B cell (primary cell): ENCODE measurements at regions not wholly inside any gene's neighbourhood (a gene's known extent, or its start where the extent isn't known, plus 50 kb on each side); places are given as distances from the start of the nearest gene placed in this dataset.

Experiments
- CTCF ChIP-seq: fragments of 200-600 bp; IDR thresholded peaks from one replicate; pipeline ENCODE4 v1.8.0; 2022; ENCODE audit warnings: antibody characterized with exemption, mild to moderate bottlenecking
- EZH2 ChIP-seq: IDR thresholded peaks from 2 replicates; pipeline ENCODE4 v1.6.1; 2012; ENCODE audit warnings: borderline replicate concordance, low read depth, mild to moderate bottlenecking, moderate library complexity, low read length; ENCODE audit not compliant: insufficient read depth, poor library complexity, severe bottlenecking

DNA sequence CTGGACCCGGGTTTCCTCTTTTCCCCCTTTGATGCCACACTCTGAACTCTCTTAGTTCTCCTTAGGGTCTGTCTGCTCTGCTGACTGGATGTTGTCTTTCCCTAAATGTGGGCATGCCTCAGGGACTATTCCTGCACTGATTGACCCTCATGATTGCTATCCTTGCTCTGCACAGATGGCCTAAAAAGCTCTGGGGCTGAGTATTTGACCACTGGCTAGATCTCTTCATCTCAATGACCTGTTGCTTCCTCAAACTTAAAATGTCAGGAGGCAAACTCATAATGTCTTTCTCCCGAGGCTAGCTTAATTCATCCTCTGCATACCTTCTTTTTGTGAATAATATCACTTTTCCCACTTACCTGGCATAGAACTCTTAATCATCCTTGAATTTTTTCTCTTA lies 157.4 kb downstream of the GATB start:
- TF ChIP-seq CTCF, result no peak
- no peak for TF ChIP-seq EZH2
